CD4-positive, alpha-beta T cell (primary cell): ENCODE measurements at regions not wholly inside any gene's neighbourhood (a gene's known extent, or its start where the extent isn't known, plus 50 kb on each side); places are given as distances from the start of the nearest gene placed in this dataset.

Experiments
- ATAC-seq: fragments of 200-7000 bp; cut with Tn5 transposase; one replicate; pipeline ENCODE4 v1.10.0; 2022; ENCODE audit warnings: mild to moderate bottlenecking; ENCODE audit not compliant: poor library complexity
- CTCF ChIA-PET: fragments of 350-600 bp; sonication (Branson Sonifier 250); formaldehyde crosslinking; loops from one replicate; lab custom pipeline; 2021; ENCODE audit warnings: antibody characterized with exemption, inconsistent platforms; lab: Charles Lee
- POLR2A ChIA-PET: fragments of 350-600 bp; sonication (Branson Sonifier 250); formaldehyde crosslinking; loops from one replicate; lab custom pipeline; 2021; ENCODE audit warnings: antibody characterized with exemption, inconsistent platforms; lab: Charles Lee
- DNase-seq, 14 experiments: peaks; one replicate each; pipeline ENCODE4 v3.0.0-alpha.2; 2013 to 2020; ENCODE audit warnings: mixed read lengths in 2 of 14
- H3K27ac ChIP-seq, 2 donors: one replicate each; pipeline versions ENCODE4 v1.5.1 to v1.7.0; 2013; ENCODE audit warnings: low read length in 2 of 2, low read depth in 1 of 2, mild to moderate bottlenecking in 1 of 2
- H3K27me3 ChIP-seq, 2 experiments: 1 replicate in 1 of 2; 2 replicates in 1 of 2; pipeline versions ENCODE4 v1.6.1 to v1.7.0; 2013; ENCODE audit warnings: low read length in 2 of 2, control low read depth in 1 of 2, mild to moderate bottlenecking in 1 of 2, moderate library complexity in 1 of 2; ENCODE audit not compliant: insufficient read depth in 2 of 2, control insufficient read depth in 1 of 2
- H3K36me3 ChIP-seq: one replicate; pipeline ENCODE4 v1.6.1; 2013; ENCODE audit warnings: low read length, control low read depth; ENCODE audit not compliant: insufficient read depth
- H3K4me1 ChIP-seq: one replicate; pipeline ENCODE4 v1.6.1; 2013; ENCODE audit warnings: low read length, control low read depth; ENCODE audit not compliant: insufficient read depth
- H3K4me3 ChIP-seq: one replicate; pipeline ENCODE4 v1.5.1; 2013; ENCODE audit warnings: mild to moderate bottlenecking, low read length, moderate library complexity
- H3K9me3 ChIP-seq, 2 experiments: 1 replicate in 1 of 2; 2 replicates in 1 of 2; pipeline versions ENCODE4 v1.6.1 to v1.7.0; 2013; ENCODE audit warnings: low read length in 2 of 2, mild to moderate bottlenecking in 2 of 2, control low read depth in 1 of 2, moderate library complexity in 1 of 2; ENCODE audit not compliant: control insufficient read depth in 1 of 2, insufficient read depth in 1 of 2
- H3K27ac Mint-ChIP-seq: one replicate; pipeline ENCODE4 v1.8.0; 2020; ENCODE audit warnings: mixed read lengths
- H3K27me3 Mint-ChIP-seq: one replicate; pipeline ENCODE4 v1.8.0; 2021; ENCODE audit warnings: mixed read lengths
- H3K36me3 Mint-ChIP-seq: one replicate; pipeline ENCODE4 v1.8.0; 2021; ENCODE audit warnings: low read depth, mixed read lengths
- H3K4me1 Mint-ChIP-seq: one replicate; pipeline ENCODE4 v1.8.0; 2021; ENCODE audit warnings: low read depth, mixed read lengths
- H3K4me3 Mint-ChIP-seq: one replicate; pipeline ENCODE4 v1.8.0; 2020; ENCODE audit warnings: mild to moderate bottlenecking, mixed read lengths
- H3K9me3 Mint-ChIP-seq: one replicate; pipeline ENCODE4 v1.8.0; 2020; ENCODE audit warnings: mixed read lengths
- CTCF ChIP-seq: fragments of 200-600 bp; IDR thresholded peaks from one replicate; pipeline ENCODE4 v1.8.0; 2022; ENCODE audit warnings: antibody characterized with exemption, mild to moderate bottlenecking
- intact Hi-C, 2 experiments: fragments of 100-400 bp; cut with DNase I in 1 of 2; cut with micrococcal nuclease in 1 of 2; formaldehyde crosslinking; loops; one replicate each; pipeline versions ENCODE4 v1.15.1 to v1.9.0; 2023 to 2025; cut with DNase I, micrococcal nuclease

- Histone ChIP-seq H3K4me3 (no peak overlapping the region), H3K9me3 (no peaks in the 10 kb centered on the region), H3K27me3 (no peaks in the 10 kb centered on the region), H3K4me1 (no peaks in the 10 kb centered on the region), H3K27ac (no peak overlapping the region), H3K36me3 (no peaks in the 10 kb centered on the region)
- ATAC-seq: no peak
- H3K9me3 Mint-ChIP-seq: no peaks in the 10 kb centered on the region
- no peaks in the 10 kb centered on the region for H3K36me3 Mint-ChIP-seq
- no peak for TF ChIP-seq CTCF
- ChIA-PET CTCF (no interaction called here), POLR2A (no interaction called here)
- no peak for DNase-seq
- no peak overlapping the region for H3K27ac Mint-ChIP-seq
- intact Hi-C loops: no loop called here
- no peaks in the 10 kb centered on the region for H3K4me1 Mint-ChIP-seq
- no peaks in the 10 kb centered on the region for H3K27me3 Mint-ChIP-seq
- no peak overlapping the region for H3K4me3 Mint-ChIP-seq
Observed at GRCh38 chr9:86676396-86676795, 270.9 kb downstream of the GAS1 start.

DNA sequence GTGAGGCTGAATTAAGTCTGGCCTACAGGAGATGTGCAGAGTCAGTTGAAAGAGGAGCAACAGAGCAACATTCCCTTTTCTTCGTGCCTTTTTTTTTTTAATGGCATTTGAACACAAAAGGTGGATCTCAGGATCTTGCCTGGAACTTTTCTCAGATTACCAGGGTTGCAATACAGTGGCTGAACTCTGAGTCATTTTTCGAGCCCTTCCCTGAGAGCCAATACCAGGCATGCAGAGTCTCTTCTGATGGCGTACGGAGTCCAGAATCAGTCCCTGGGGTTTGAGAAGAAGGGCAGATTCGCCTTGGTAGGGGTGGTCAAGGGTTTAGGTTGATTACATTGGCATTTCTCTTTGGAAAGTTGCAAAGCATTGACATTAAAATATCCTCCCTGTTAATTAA lies 271.5 kb downstream of the GAS1 start:
- ATAC-seq (no peak), DNase-seq (no peak)
- H3K9me3 Mint-ChIP-seq: peaks cover 1% of the 10 kb centered on the region
- Histone ChIP-seq H3K4me1 (no peaks in the 10 kb centered on the region), H3K9me3 (no peaks in the 10 kb centered on the region), H3K27me3 (no peaks in the 10 kb centered on the region), H3K27ac (no peak overlapping the region), H3K36me3 (no peaks in the 10 kb centered on the region), H3K4me3 (no peak overlapping the region)
- no peaks in the 10 kb centered on the region for H3K27me3 Mint-ChIP-seq
- no peak for TF ChIP-seq CTCF
- intact Hi-C loops: no loop called here
- CTCF ChIA-PET: no interaction called here
- H3K4me3 Mint-ChIP-seq: no peak overlapping the region
- H3K27ac Mint-ChIP-seq: no peak overlapping the region
- no peaks in the 10 kb centered on the region for H3K36me3 Mint-ChIP-seq
- POLR2A ChIA-PET: no interaction called here
- H3K4me1 Mint-ChIP-seq: no peaks in the 10 kb centered on the region

GRCh38 chr9:86674487-86674886 lies 272.8 kb downstream of the GAS1 start:
- Histone ChIP-seq H3K4me1 (no peaks in the 10 kb centered on the region), H3K9me3 (no peaks in the 10 kb centered on the region), H3K27me3 (no peaks in the 10 kb centered on the region), H3K36me3 (no peaks in the 10 kb centered on the region), H3K27ac (no peak overlapping the region), H3K4me3 (no peak overlapping the region)
- CTCF ChIA-PET: no interaction called here
- no peaks in the 10 kb centered on the region for H3K4me1 Mint-ChIP-seq
- POLR2A ChIA-PET: no interaction called here
- DNase-seq: no peak
- no peaks in the 10 kb centered on the region for H3K27me3 Mint-ChIP-seq
- peaks cover 3% of the 10 kb centered on the region for H3K9me3 Mint-ChIP-seq
- intact Hi-C loops: no loop called here
- no peak overlapping the region for H3K4me3 Mint-ChIP-seq
- no peaks in the 10 kb centered on the region for H3K36me3 Mint-ChIP-seq
- no peak for TF ChIP-seq CTCF
- ATAC-seq: no peak
- no peak overlapping the region for H3K27ac Mint-ChIP-seq
